GM12873 (cell line): ENCODE measurements at regions not wholly inside any gene's neighbourhood (a gene's known extent, or its start where the extent isn't known, plus 50 kb on each side); places are given as distances from the start of the nearest gene placed in this dataset.

Source experiments
- CTCF ChIP-seq: IDR thresholded peaks from 2 replicates; pipeline ENCODE4 v1.5.1; 2012; ENCODE audit warnings: low read depth, mild to moderate bottlenecking, moderate library complexity, low read length, control low read depth; ENCODE audit not compliant: insufficient read depth; ENCODE audit errors: missing control alignments

GRCh38 chr6:158900663-158901312 lies 81.6 kb upstream of the EZR start:
- TF ChIP-seq CTCF = no peak

- no peak for TF ChIP-seq CTCF
These were observed 78.1 kb upstream of the EZR start for GRCh38 chr6:158897236-158897635.

GRCh38 chr6:158895661-158896060 lies 76.5 kb upstream of the EZR start:
- TF ChIP-seq CTCF = no peak

- TF ChIP-seq CTCF = no peak
These were observed 75.0 kb upstream of the EZR start for GRCh38 chr6:158894193-158894592.

- TF ChIP-seq CTCF = no peak
These were observed 73.1 kb upstream of the EZR start for GRCh38 chr6:158892266-158892665.

GRCh38 chr6:158879180-158879579 lies 60.0 kb upstream of the EZR start:
- no peak for TF ChIP-seq CTCF

GRCh38 chr6:158877716-158878115 lies 58.5 kb upstream of the EZR start:
- TF ChIP-seq CTCF = no peak
